ENCODE measurements at regions not wholly inside any gene's neighbourhood (a gene's known extent, or its start where the extent isn't known, plus 50 kb on each side); places are given as distances from the start of the nearest gene placed in this dataset.

- TF ChIP-seq EZH2phosphoT487 (IDR thresholded peaks at IDR 0.05; ENCODE audit: borderline replicate concordance, low read length): no peak
- TF ChIP-seq EZH2 (IDR thresholded peaks at IDR 0.05; ENCODE audit: low read length, unreplicated experiment): no peak
- TF ChIP-seq CTCF (conservative IDR thresholded peaks at IDR 0.05; ENCODE audit: low read depth, low read length): no peak
- no peaks in the 10 kb centered on the region for H4K20me1 ChIP-seq (ENCODE audit: low read length)
- DNase-seq (no peak), ATAC-seq (no peak)
- H3K9me2 ChIP-seq (replicated peaks; ENCODE audit: low read length): no peaks in the 10 kb centered on the region
- H3K36me3 ChIP-seq (ENCODE audit: low read depth, low read length): no peaks in the 10 kb centered on the region
- 0 out of 2 replicates have a peak, but pooled peaks cover 21% of the 10 kb centered on the region for H3K9me3 ChIP-seq (ENCODE audit: low read length)
- no peak overlapping the region for H3K27ac ChIP-seq (ENCODE audit: low read length)
- H3K27me3 ChIP-seq (ENCODE audit: low read length): no peaks in the 10 kb centered on the region
- H3F3A ChIP-seq (ENCODE audit: low read length, unreplicated experiment): no peaks in the 10 kb centered on the region
- ChIA-PET POLR2A (ENCODE audit: unreplicated experiment) (no interaction called here), CTCF (no interaction called here)
- H3K4me2 ChIP-seq (ENCODE audit: low read length): no peak overlapping the region
- H3K4me3 ChIP-seq (ENCODE audit: low read length): no peak overlapping the region
- BruUV-seq (replicated peaks): no TSS peak
- no peak overlapping the region for H2AFZ ChIP-seq (ENCODE audit: low read length)
- no peaks in the 10 kb centered on the region for H3K79me2 ChIP-seq (ENCODE audit: low read length)
- no peak overlapping the region for H3K9ac ChIP-seq (ENCODE audit: low read length)
- intact Hi-C loops (cut with micrococcal nuclease): no loop called here
- no peaks in the 10 kb centered on the region for H3K4me1 ChIP-seq (ENCODE audit: insufficient read depth, low read length)
Observed at GRCh38 chr11:114890038-114890437, 211.7 kb downstream of the NXPE2 start.

GRCh38 chr11:114891911-114892310, 213.6 kb downstream of the NXPE2 start:
- intact Hi-C loops (cut with micrococcal nuclease): no loop called here
- BruUV-seq (replicated peaks): no TSS peak
- Histone ChIP-seq H2AFZ (ENCODE audit: low read length) (no peak overlapping the region), H3K9me2 (replicated peaks; ENCODE audit: low read length) (no peaks in the 10 kb centered on the region), H3K9ac (ENCODE audit: low read length) (no peak overlapping the region), H3K27me3 (ENCODE audit: low read length) (no peaks in the 10 kb centered on the region), H3K4me3 (ENCODE audit: low read length) (no peak overlapping the region), H3K9me3 (ENCODE audit: low read length) (peaks cover 31% of the 10 kb centered on the region; the same call in 1 of the 2 replicates), H3F3A (ENCODE audit: low read length, unreplicated experiment) (no peaks in the 10 kb centered on the region), H3K4me2 (ENCODE audit: low read length) (no peak overlapping the region), H3K79me2 (ENCODE audit: low read length) (no peaks in the 10 kb centered on the region), H3K27ac (ENCODE audit: low read length) (no peak overlapping the region), H3K4me1 (ENCODE audit: insufficient read depth, low read length) (no peaks in the 10 kb centered on the region), H4K20me1 (ENCODE audit: low read length) (no peaks in the 10 kb centered on the region), H3K36me3 (ENCODE audit: low read depth, low read length) (no peaks in the 10 kb centered on the region)
- ChIA-PET POLR2A (ENCODE audit: unreplicated experiment) (no interaction called here), CTCF (no interaction called here)
- no peak for TF ChIP-seq EZH2 (IDR thresholded peaks at IDR 0.05; ENCODE audit: low read length, unreplicated experiment)
- no peak for TF ChIP-seq CTCF (conservative IDR thresholded peaks at IDR 0.05; ENCODE audit: low read depth, low read length)
- no peak for TF ChIP-seq EZH2phosphoT487 (IDR thresholded peaks at IDR 0.05; ENCODE audit: borderline replicate concordance, low read length)
- ATAC-seq (no peak), DNase-seq (no peak)

GRCh38 chr11:114892381-114893197, 214.3 kb downstream of the NXPE2 start:
- H4K20me1 ChIP-seq (ENCODE audit: low read length): no peaks in the 10 kb centered on the region
- BruUV-seq (replicated peaks): no TSS peak
- no peak overlapping the region for H3K4me2 ChIP-seq (ENCODE audit: low read length)
- H3K4me3 ChIP-seq (ENCODE audit: low read length): no peak overlapping the region
- H3K4me1 ChIP-seq (ENCODE audit: insufficient read depth, low read length): no peaks in the 10 kb centered on the region
- no peak overlapping the region for H3K9ac ChIP-seq (ENCODE audit: low read length)
- ChIA-PET CTCF (no interaction called here), POLR2A (ENCODE audit: unreplicated experiment) (no interaction called here)
- H3K9me2 ChIP-seq (replicated peaks; ENCODE audit: low read length): no peaks in the 10 kb centered on the region
- H2AFZ ChIP-seq (ENCODE audit: low read length): no peak overlapping the region
- H3K36me3 ChIP-seq (ENCODE audit: low read depth, low read length): no peaks in the 10 kb centered on the region
- no peaks in the 10 kb centered on the region for H3K27me3 ChIP-seq (ENCODE audit: low read length)
- peaks cover 32% of the 10 kb centered on the region; the same call in 1 of the 2 replicates for H3K9me3 ChIP-seq (ENCODE audit: low read length)
- intact Hi-C loops (cut with micrococcal nuclease): no loop called here
- H3K79me2 ChIP-seq (ENCODE audit: low read length): no peaks in the 10 kb centered on the region
- ATAC-seq (no peak), DNase-seq (no peak)
- H3F3A ChIP-seq (ENCODE audit: low read length, unreplicated experiment): no peaks in the 10 kb centered on the region
- TF ChIP-seq EZH2phosphoT487 (IDR thresholded peaks at IDR 0.05; ENCODE audit: borderline replicate concordance, low read length): no peak
- peak; percentile 40; the same call in 1 of the 2 replicates for TF ChIP-seq CTCF (conservative IDR thresholded peaks at IDR 0.05; ENCODE audit: low read depth, low read length)
- H3K27ac ChIP-seq (ENCODE audit: low read length): no peak overlapping the region

All from PC-3 (cell line).